K562 (cell line): ENCODE measurements at regions not wholly inside any gene's neighbourhood (a gene's known extent, or its start where the extent isn't known, plus 50 kb on each side); places are given as distances from the start of the nearest gene placed in this dataset.

Experiments
- ELF1 ChIP-seq: fragments of 200-800 bp; sonication (Bioruptor generic); IDR thresholded peaks from 2 replicates; pipeline ENCODE4 v1.6.1; 2016; ENCODE audit warnings: missing genetic modification characterization, missing compliant biosample characterization
- ETV6 ChIP-seq, 3 experiments: fragments of 150-350 bp in 1 of 3; sonication (generic) in 1 of 3; formaldehyde crosslinking in 1 of 3; IDR thresholded peaks; 2 replicates each; pipeline versions ENCODE4 v1.6.1 to v1.8.0; 2014 to 2022; ENCODE audit warnings: borderline replicate concordance in 2 of 3, low read depth in 2 of 3, antibody characterized with exemption in 1 of 3, low read length in 1 of 3, mild to moderate bottlenecking in 1 of 3, missing genetic modification reagents in 1 of 3
- GTF2B ChIP-seq: IDR thresholded peaks from 2 replicates; pipeline ENCODE4 v1.6.1; 2011; ENCODE audit not compliant: insufficient read length; ENCODE audit errors: extremely low read depth
- HDAC1 ChIP-seq, 2 experiments: fragments of 450-650 bp; IDR thresholded peaks; 2 replicates each; pipeline ENCODE4 v1.6.1; 2016 to 2017; ENCODE audit warnings: inconsistent platforms in 1 of 2, mild to moderate bottlenecking in 1 of 2, moderate library complexity in 1 of 2
- MAX ChIP-seq: sonication (generic); formaldehyde crosslinking; IDR thresholded peaks from 2 replicates; pipeline ENCODE4 v1.9.0; 2022; ENCODE audit warnings: mild to moderate bottlenecking, missing genetic modification reagents
- ZFPM2 ChIP-seq: fragments of 250-450 bp; sonication (Bioruptor Pico); IDR thresholded peaks from 2 replicates; pipeline ENCODE4 v1.5.1; 2022; ENCODE audit warnings: mild to moderate bottlenecking
- ZSCAN32 ChIP-seq: fragments of 450-650 bp; formaldehyde crosslinking; IDR thresholded peaks from 2 replicates; pipeline ENCODE4 v1.4.0; 2020; ENCODE audit warnings: mild to moderate bottlenecking, moderate library complexity

GRCh38 chrX:455199-455598, 68.5 kb upstream of the PPP2R3B start:
- TF ChIP-seq ZSCAN32 (CRISPR knock-in tag): no peak
- no peak for TF ChIP-seq ELF1 (tag)
- no peak for TF ChIP-seq GTF2B
- no peak for TF ChIP-seq ETV6 (IDR thresholded peaks at IDR 0.05; ENCODE audit: borderline replicate concordance in 1 of 2, low read depth in 2 of 2, low read length in 1 of 2)
- TF ChIP-seq ETV6 (CRISPR knock-in tag; IDR thresholded peaks at IDR 0.05; ENCODE audit: borderline replicate concordance): no peak
- no peak for TF ChIP-seq HDAC1 (IDR thresholded peaks at IDR 0.05)
- TF ChIP-seq MAX (CRISPR knock-in tag): no peak
- TF ChIP-seq ZFPM2: no peak
